ENCODE measurements at regions not wholly inside any gene's neighbourhood (a gene's known extent, or its start where the extent isn't known, plus 50 kb on each side); places are given as distances from the start of the nearest gene placed in this dataset.

DNA sequence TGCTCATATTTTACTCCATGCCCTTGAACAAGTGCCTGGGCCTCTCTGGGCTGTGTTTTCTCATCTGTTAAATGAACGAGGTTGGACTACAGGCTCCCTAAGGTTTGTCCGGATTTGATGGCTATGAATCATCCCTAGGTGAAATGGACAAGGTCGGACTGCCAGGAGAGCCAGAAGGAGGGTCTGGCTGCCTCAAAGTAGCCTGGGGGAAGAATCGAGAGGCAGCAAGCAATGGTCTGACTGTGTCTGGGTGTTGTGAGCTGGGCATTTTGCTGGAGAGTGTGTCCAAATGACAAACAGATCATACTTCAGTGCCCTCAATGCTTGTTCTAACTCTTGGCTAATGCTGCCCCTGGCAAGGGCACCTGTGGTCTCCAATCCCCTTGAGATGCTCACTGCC, 730.9 kb downstream of the PTPRU start:
- no peak for DNase-seq (ENCODE audit: low spot score)

DNA sequence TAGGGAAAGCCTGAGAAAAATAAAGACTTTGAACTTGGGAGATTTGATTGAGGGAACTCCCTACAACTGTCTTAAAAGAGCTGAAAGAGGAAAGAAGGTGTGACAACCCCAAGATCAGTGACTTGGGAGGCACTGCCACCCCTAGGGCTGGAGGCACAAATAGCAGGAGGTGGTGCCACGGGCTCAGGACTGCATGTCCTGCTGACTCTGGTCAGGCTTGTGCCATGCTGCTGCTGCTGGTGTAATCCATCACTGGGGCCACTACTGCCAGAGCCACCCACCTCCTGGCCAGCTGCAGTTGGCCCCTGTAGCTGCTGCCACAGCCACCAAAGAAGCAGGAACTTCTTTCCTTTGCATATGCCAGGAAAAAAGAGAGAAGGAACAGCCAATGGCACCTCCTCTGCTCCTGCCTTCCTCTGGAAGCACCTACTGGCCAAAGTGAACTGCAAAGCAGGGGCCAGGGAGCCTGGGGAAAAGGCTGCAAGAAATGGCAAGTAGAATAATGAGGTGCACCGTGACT, 730.3 kb downstream of the PTPRU start:
- DNase-seq (ENCODE audit: low spot score) = no peak

DNA sequence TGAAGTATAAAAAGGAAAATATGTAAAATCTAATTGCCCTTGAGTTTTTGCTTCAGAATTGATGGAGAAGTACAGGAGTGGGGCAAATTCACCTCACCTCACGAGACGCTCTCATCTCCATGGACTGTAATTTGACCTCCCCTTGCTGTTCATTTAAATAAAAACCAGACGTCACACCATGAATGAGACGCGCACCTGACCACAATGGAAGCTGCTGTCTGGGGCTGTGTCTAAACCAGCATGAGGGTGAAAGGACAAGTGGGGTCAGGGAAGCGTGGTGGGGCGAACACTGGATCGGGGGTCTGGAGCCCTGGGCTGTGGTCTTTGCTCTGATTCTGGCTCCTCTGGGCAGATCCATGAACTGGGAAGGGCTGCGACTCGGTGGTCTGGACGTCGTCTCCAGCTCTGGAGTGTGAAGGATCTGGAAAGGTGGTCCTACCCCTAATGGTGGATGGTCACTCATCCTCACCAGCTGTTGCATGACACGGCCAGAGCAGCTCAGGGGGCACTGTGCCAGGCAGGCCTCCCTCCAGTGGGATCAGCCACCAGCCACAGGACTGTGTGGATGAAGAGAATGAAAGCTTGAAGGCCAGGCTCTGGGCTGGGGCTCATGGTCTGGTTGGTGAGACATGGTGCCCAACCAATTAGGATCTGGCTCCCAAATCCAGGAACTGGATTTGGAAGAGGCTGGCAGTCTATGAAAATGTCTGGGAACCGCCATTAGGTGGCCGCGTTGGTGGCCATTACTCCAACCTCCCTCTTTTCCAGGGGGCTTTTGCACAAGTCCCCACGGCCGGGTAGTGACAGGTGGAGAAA, 728.6 kb downstream of the PTPRU start:
- no peak for DNase-seq (ENCODE audit: low spot score)

DNA sequence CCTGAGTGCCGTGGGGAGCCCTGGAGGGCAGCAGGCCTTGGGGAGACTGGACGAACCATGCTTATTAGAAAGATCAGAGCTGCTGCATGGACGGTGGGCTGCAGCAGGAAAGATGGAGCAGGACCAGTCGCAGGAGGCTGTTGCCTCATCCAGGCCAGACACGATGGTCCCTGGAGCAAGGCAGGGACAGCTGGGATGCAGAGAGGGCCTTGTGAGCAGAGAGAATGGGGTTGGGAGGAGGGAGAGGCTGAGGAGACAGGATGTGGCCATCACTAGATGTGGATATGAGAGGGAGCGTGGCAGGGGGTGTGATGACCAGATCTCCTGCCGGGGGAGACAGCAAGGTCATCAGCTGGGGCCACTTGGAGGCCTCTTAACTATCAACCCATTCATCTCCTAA, 727.6 kb downstream of the PTPRU start:
- no peak for DNase-seq (ENCODE audit: low spot score)

DNA sequence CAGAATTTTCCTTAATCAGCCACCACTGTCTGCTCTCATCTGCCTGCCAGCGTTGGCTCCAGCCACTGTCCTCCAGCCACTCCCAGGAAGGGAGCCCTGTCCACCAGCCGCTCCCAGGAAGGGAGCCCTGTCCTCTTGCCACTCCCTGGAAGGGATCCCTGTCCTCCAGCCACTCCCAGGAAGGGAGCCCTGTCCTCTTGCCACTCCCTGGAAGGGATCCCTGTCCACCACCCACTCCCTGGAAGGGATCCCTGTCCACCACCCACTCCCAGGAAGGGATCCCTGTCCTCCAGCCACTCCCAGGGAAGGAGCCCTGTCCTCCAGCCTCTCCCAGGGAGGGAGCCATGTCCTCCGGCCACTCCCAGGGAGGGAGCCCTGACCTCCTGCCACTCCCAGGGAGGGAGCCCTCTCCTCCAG, 726.5 kb downstream of the PTPRU start:
- no peak for DNase-seq (ENCODE audit: low spot score)

DNA sequence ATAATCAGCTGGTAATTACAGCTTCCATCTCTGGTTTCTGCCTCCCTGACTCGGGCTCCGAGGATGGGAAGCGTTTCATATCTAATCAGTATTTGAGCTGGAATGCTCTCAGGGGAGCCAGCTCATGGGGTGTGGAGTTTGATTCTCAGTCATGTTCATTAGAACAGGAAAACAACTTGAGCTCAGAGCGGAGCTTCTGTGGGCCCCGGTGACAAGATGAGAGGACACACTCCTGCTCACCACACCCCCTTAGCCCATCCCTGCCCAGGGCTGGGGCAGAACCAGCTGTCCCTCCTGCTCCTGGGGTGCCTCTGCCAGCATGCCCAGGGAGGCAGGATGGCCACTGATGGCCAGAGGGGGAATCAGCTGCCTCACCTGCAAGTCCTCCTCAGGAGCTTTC, 726.0 kb downstream of the PTPRU start:
- DNase-seq (ENCODE audit: low spot score) = no peak

DNA sequence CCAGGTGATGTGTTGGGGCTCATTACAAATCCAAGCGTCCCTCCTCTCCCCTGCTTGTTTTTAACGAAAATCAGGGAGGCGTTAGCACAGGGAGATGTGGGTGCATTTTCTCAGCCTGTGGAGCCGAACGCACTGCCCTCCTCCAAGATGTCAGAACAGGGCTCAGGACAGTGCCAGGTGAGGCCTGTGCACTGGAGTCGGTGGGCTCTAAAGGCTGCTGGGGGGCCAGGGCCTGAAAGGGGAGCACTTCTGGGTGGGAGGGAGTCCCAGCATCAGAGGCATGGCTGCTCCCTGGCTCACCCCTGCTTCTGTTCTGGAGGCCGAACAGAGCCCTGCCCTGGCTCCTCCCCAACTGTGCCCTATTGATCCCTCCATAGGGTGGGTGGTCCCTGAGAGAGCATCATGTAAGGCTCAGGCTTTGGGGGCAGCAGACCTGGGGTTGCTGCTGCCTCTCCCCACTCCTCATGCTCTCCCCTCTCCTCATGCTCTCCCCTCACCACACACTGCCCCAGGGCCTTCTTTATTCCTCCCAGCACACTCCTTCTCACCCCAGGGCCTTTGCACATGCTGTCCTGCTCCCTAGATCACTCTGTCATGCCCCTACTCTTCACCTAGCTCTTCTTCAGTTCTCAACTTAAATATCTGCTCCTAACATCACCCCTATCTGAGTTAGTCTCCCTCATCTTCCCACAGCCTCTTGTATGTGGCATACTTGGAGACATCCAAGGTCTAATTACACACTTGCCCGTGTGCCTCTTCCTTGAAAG, 725.2 kb downstream of the PTPRU start:
- no peak for DNase-seq (ENCODE audit: low spot score)

DNA sequence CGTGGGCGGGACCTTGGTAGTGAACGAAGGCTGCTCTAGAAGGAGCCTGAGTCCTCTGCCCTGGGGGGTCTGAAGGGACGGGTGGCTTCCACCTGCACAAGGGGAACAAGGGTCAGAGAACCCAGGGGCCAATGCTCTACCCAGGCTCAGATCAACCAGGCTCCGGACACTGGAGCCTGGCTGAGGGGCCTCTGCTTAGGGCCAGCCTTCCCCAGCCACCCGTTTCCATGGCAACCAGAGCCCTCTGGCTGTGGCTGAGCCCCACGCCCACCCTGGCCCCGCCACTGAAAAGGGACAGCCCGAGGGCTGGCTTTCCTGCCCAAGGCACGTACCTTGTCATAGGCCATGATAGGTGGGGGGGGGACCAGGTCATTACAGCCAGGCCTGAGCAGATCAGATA, 724.6 kb downstream of the PTPRU start:
- no peak for DNase-seq (ENCODE audit: low spot score)

DNA sequence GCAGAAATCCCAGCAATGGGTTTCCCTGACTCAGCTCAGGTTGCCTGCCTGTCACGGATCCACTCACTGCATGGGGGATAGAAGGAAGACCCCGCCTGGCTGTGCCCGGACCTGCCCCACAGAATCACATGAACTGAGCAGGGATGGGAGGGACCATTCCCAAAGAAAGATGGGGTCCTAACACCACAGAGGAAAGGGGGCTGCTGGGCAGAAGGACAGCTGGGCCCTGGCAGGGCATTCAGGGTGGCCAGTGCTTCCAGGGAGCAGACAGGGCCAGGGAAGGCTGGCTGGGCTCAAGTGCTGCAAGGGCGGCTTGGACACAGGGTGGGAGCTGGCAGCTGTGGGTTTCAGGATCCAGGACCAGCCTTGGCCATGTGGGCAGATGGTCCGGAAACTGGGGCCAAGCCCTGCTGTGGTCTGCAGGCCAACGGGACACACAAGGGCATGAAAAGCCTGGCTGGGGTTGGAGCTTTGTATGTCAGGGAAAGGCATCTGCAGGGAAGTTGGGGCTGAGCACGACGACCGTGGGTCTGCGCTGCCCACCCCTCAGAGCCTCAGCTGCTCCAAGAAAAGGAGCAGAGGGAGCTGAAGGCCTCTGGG, 723.9 kb downstream of the PTPRU start:
- DNase-seq (ENCODE audit: low spot score) = no peak

DNA sequence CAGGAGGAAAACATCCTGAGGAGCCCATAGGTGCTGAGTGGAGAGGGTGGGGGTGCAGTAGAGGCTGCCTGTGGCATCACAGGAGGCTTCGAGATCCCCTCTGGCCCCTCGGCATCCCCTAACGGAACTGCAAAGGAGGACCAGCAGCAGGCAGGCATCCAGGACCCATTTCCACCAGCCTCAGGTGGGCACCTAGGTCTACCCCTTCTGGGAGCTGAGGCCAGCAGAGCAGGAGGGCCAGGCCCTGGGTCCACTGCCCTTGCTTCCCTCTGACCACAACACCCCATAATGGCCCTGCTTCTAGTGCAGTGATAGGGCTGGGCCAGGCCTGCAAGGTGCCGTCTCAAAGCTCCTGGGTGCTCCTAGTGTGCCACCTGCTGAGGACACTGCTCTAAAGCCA, 723.0 kb downstream of the PTPRU start:
- DNase-seq (ENCODE audit: low spot score) = no peak

DNA sequence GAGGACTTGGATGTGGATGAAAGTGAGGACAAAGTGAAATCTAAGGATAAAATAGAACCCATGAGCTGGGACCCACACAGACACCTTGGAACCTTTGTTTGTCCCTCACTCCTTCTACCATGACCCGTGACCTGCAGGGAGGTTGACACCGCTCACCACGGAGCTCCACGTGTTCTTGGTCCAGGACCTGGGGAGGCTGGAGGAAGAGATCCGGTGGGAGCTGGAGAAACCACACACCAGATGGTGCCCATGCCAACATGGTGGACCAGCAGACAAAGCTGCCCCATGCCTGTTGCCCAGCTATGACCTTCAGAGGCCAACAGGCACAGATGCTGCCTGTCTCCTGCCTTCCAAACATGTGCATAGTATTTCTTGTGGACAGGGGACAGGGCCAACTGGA, 721.9 kb downstream of the PTPRU start:
- DNase-seq (ENCODE audit: low spot score) = no peak

DNA sequence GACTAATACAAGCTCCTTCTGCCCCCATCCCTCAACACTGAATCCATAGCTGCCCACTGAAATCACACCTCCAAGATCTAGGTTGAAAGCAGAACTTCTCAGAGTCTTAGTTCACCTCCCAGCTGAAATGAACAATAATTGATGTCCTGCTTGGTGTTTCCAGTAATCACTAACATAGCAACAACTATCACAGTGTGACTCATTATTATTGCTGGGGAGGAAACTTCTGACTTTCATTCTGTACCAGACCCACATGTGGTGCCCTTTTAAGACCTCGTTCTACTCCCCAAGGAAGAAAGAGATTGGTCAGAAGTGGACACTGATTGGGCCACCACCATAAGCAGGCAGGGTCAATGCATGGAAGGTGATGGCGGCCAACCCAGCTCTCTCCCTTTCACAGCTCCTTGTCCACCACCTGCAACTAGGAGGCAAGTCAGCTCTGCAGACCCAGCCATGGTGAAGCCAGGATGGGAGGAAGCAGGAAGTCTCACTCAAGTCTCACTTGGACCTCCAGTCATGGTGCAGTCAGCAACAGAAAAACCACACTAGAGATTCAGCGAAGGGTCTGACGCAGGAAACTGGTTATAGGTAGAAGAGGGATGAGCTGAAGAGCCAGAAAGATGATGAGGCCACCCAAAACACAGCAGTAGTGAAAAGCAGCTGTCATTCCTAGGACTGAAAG, 720.2 kb downstream of the PTPRU start:
- no peak for DNase-seq (ENCODE audit: low spot score)

DNA sequence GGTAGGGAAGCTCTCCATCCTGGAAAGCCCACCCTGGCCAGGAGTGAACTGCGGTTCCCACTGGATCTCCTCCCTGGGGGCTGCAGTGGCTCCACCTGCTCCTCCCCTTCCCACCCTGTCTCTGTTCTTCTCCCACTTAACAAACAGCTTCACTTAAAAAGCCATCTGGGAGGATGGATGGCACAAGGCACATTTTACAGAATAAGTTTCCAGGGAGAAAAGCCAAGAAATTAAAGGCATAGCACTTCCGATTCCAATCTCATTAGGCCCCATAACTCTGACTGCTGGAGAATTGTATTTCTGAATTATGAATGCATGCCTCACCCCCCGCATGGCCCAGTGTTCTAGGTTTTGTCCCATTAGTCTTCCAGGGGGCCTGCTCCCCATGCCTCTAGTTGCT, 718.3 kb downstream of the PTPRU start:
- no peak for DNase-seq (ENCODE audit: low spot score)

DNA sequence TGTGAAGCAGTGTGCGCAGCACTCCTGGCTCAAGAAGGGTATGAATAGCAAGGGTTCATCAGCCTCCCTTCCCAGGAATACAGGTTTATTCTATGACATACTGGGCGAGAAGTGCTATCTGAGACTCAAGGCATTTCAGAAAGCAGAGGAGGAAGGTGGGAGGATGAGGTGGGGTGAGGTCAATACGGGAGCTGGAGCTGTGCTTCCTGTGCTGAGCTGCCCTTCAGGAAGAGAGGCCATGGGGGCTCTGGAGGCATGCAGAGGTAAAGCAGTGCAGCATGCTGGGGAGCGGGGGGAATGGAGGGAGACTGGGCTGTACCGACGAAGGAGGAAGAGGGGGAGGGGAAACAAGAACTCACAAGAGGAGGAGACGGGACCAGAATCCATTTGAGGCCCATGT, 717.6 kb downstream of the PTPRU start:
- no peak for DNase-seq (ENCODE audit: low spot score)

DNA sequence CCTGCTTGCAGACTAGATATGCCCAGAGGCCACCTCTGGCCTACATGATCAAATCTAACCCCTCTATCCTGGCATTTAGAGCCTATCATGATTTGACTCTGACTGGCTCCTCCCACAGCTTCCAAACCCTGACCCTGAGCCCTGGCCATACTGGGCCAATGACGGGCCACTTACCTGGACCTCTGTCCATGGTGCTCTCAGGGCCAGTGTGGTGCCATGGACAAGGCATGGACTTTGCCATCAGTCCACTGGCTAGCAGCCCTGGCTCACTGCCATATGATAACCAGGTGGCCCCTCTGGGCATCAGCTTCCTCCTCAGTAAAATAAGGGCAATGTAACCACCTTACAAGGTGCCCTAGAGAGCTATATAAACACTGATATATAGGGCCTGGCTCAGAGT, 713.4 kb downstream of the PTPRU start:
- no peak for DNase-seq (ENCODE audit: low spot score)

DNA sequence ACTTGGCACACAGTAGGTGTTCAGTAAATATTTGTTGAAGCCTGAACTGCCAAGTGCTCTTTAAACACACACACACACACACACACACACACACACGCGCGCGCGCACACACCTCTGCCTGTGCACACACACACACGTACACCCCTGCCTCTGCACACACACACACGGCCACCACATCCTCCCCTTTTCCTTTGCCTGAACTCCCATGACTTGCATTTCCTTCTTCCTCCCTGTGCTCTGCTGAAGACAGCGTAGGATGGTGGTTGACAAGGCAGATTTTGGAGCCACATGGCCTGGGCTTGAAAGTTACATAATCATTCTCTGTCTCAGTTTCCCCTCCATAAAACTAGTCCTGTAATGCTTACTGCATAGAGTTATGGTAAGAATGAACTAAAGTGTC, 712.3 kb downstream of the PTPRU start:
- no peak for DNase-seq (ENCODE audit: low spot score)

DNA sequence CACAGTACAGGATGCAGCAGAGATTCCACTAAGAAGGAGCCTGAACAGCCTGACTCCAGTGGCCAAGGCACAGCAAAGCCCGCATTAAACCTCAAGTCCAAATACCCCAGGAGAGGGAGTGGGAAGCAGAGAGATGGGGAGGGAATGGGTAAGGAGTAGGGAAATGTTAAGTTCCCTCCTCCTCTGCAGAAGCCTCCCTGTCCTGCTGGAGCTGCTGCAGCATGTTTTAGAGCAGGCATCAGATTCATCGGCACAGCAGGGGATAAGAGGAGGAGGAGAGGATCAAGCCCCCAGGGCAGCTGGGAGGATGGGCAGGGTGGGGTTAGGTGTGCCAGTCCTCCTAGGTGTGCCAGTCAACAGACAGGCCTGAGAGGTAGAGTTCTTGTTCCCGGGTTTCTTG, 709.7 kb downstream of the PTPRU start:
- DNase-seq (ENCODE audit: low spot score) = no peak

DNA sequence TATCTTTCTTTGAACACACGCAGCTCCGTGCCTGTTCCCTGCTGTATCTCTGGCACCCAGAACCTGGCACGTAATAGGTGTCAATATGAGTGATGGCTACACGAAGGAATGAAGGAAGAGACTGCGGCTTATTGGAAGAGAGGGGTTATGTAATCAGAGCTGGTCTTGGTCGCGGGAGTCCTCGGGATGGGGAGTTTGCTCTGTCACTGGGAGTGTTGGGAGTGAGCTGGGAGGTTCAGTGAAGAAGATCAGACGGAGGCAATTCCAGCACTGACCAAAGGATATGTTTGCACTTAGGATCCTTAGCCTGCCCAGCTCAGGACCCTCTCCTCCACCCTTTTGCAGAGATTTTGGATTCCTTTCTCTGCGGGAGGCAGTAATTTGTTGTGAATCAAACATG, 709.1 kb downstream of the PTPRU start:
- DNase-seq (ENCODE audit: low spot score) = no peak

DNA sequence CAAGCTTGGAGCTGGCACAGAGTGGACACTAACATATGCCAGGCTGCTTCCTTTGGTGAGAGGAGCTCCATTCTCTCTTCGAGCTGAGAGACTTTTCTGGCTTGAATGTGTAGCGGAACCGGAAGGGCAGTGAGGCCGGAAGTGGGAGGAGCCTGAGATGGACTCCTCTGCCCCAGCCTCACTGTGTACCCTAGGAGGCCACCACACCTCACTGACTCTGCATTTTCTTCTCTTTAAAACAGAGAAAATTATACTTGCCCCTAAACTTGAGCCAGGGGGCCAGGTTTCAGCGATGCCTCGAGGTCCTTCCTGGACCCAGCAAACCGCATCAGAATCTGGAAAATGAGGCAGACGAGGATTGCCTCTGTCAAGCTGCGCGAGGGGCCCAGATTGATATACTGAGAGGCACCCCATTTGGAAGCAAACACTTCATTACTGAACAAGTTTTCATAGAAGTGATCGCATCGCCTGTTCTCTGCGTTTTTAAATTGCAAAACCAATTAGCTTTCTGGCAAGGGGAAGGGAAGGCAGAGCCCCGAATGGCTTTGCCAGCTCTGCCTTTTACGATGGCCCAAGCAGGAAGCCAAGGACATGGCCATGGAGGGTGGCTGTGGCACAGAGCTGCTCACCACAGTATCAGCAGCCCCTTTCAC, 708.1 kb downstream of the PTPRU start:
- no peak for DNase-seq (ENCODE audit: low spot score)

DNA sequence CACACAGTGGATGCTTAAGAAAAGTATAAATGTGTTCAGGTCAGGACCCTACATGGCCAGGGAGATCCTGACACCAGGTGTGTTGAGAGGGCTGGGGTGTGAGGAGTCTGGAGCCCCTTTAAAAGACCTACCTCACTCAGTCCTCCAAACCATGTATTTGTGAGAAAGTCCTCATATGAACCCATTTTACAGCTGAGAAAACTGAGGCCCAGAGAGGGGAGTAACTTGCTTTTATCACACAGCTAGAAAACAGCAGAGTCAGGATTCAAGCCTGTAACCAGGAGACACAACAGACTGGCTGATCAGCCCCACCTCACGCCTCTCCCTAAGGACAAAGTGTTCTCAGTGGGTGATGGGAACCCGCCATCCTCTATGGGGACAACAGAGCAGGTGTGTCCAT, 706.7 kb downstream of the PTPRU start:
- DNase-seq (ENCODE audit: low spot score) = no peak

DNA sequence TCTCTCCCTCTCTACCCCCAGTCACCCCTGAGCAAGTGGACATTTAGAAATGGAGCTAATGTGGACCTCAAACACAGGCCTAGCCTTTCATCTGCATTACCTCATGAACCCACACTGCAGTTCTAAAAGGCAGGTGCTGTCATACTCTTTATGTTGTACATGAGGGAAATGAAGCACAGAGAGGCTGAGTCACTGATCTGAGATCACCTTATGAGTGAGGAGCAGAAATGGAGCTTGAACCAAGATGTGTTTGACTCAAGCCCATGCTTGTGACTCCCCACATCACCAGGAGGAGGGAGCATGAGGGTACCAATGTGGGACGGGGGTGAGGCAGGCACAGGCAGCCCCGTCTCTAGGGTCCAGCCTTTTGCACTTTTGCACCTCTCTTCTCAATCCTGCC, 702.8 kb downstream of the PTPRU start:
- no peak for DNase-seq (ENCODE audit: low spot score)

DNA sequence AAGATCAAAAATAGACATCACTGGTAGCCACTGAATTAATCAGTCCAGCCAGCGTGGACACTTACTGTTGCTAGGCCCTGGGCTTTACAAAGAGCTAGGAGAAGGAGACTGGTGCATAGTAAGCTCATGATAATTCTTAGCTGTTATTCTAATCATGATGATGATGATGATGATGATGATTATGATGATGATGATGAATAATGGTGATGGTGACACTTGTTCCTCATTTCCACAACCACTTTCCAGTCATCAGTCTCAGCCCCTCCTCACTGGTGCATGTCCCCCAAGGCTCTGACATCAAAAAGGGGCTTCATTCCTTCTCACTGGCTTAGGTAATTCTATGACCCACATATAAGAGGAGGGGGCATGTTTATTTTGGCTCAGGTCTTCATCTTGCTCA, 701.0 kb downstream of the PTPRU start:
- no peak for DNase-seq (ENCODE audit: low spot score)

Data from activated CD4-positive, alpha-beta T cell treated with anti-CD3 and anti-CD28 coated beads, Interleukin-2, Interleukin-4, amounts not matched to agents 100 ng/mL and 50 ng/mL, durations not matched to agents 16 hours and 8 hours (primary cell).